HEK293 (cell line): ENCODE measurements at regions not wholly inside any gene's neighbourhood (a gene's known extent, or its start where the extent isn't known, plus 50 kb on each side); places are given as distances from the start of the nearest gene placed in this dataset.

Experiments used
- CTCF ChIA-PET: fragments of 350-600 bp; formaldehyde crosslinking; extraction: SDS; loops from one replicate; lab custom pipeline; 2021; ENCODE audit warnings: antibody characterized with exemption; lab: Yijun Ruan, JAX
- POLR2A ChIA-PET: fragments of 300-600 bp; formaldehyde crosslinking; extraction: SDS; loops from one replicate; lab custom pipeline; 2020; ENCODE audit warnings: antibody characterized with exemption, inconsistent platforms; lab: Yijun Ruan, JAX
- H3K27ac ChIP-seq: fragments of 200-500 bp; sonication (Bioruptor generic); 2 replicates; pipeline ENCODE4 v1.5.1; 2014; ENCODE audit warnings: low read depth, low read length, control low read depth, inconsistent platforms; ENCODE audit errors: extremely low read depth
- H3K36me3 ChIP-seq, 2 experiments: fragments of 200-500 bp in 1 of 2; sonication (Bioruptor generic) in 1 of 2; 1 replicate in 1 of 2; 2 replicates in 1 of 2; pipeline ENCODE4 v1.5.1; 2014 to 2017; ENCODE audit warnings: inconsistent platforms in 2 of 2, low read length in 2 of 2; ENCODE audit not compliant: control insufficient read depth in 2 of 2, insufficient read depth in 1 of 2
- H3K4me1 ChIP-seq: fragments of 200-500 bp; sonication (Bioruptor generic); 2 replicates; pipeline ENCODE4 v1.5.1; 2014; ENCODE audit warnings: mild to moderate bottlenecking, low read length, inconsistent platforms; ENCODE audit not compliant: control insufficient read depth, insufficient read depth
- H3K4me3 ChIP-seq: 2 replicates; pipeline ENCODE4 v1.5.1; 2011; ENCODE audit warnings: low read depth, mild to moderate bottlenecking, control low read depth, low read length, moderate library complexity
- H3K9me3 ChIP-seq: fragments of 200-500 bp; sonication (Bioruptor generic); 2 replicates; pipeline ENCODE4 v1.5.1; 2014; ENCODE audit warnings: low read depth, low read length, inconsistent platforms; ENCODE audit not compliant: control insufficient read depth, insufficient read depth
- GLI2 ChIP-seq: fragments of 450-650 bp; formaldehyde crosslinking; IDR thresholded peaks from 2 replicates; pipeline ENCODE4; 2017; ENCODE audit warnings: missing biosample characterization, missing genetic modification characterization, low read depth, borderline replicate concordance
- GLIS1 ChIP-seq: fragments of 450-650 bp; formaldehyde crosslinking; IDR thresholded peaks from 2 replicates; pipeline ENCODE4 v1.5.1; 2016; ENCODE audit warnings: missing biosample characterization, missing genetic modification characterization
- TRIM28 ChIP-seq: IDR thresholded peaks from 2 replicates; pipeline ENCODE4 v1.6.1; 2011; ENCODE audit warnings: low read length, control low read depth, borderline replicate concordance
- WT1 ChIP-seq: fragments of 450-650 bp; formaldehyde crosslinking; IDR thresholded peaks from 2 replicates; pipeline ENCODE4 v1.5.1; 2016; ENCODE audit warnings: missing biosample characterization, missing genetic modification characterization
- ZNF302 ChIP-seq: fragments of 450-650 bp; formaldehyde crosslinking; IDR thresholded peaks from 2 replicates; pipeline ENCODE4 v1.5.1; 2016; ENCODE audit warnings: missing biosample characterization, missing genetic modification characterization, low read depth
- ZNF335 ChIP-seq: fragments of 450-650 bp; formaldehyde crosslinking; conservative IDR thresholded peaks from 2 replicates; pipeline ENCODE4 v1.5.1; 2016; ENCODE audit warnings: missing biosample characterization, missing genetic modification characterization
- ZNF571 ChIP-seq: fragments of 450-650 bp; formaldehyde crosslinking; IDR thresholded peaks from 2 replicates; pipeline ENCODE4 v1.5.0; 2017; ENCODE audit warnings: missing biosample characterization, missing genetic modification characterization
- ZNF610 ChIP-seq: fragments of 450-650 bp; formaldehyde crosslinking; IDR thresholded peaks from 2 replicates; pipeline ENCODE4 v1.5.1; 2016; ENCODE audit warnings: missing biosample characterization, missing genetic modification characterization, borderline replicate concordance
- ZNF621 ChIP-seq: fragments of 450-650 bp; formaldehyde crosslinking; IDR thresholded peaks from 2 replicates; pipeline ENCODE4 v1.5.1; 2017; ENCODE audit warnings: missing biosample characterization, missing genetic modification characterization
- ZNF624 ChIP-seq: fragments of 450-650 bp; formaldehyde crosslinking; IDR thresholded peaks from 2 replicates; pipeline ENCODE4 v1.5.1; 2017; ENCODE audit warnings: missing biosample characterization, missing genetic modification characterization
- ZNF76 ChIP-seq: fragments of 450-650 bp; formaldehyde crosslinking; IDR thresholded peaks from 2 replicates; pipeline ENCODE4; 2016; ENCODE audit warnings: low read depth, missing biosample characterization, missing genetic modification characterization, borderline replicate concordance
- ZNF837 ChIP-seq: fragments of 450-650 bp; formaldehyde crosslinking; IDR thresholded peaks from 2 replicates; pipeline ENCODE4 v1.5.1; 2016; ENCODE audit warnings: missing biosample characterization, missing genetic modification characterization
- TF ChIP-seq, protein P1 (sequence below): fragments of 450-650 bp; formaldehyde crosslinking; conservative IDR thresholded peaks from 2 replicates; pipeline ENCODE4 v1.5.1; 2016; ENCODE audit warnings: low read depth, missing biosample characterization, missing genetic modification characterization
- TF ChIP-seq, protein P2 (sequence below): fragments of 450-650 bp; formaldehyde crosslinking; IDR thresholded peaks from 2 replicates; pipeline ENCODE4 v1.5.1; 2016; ENCODE audit warnings: missing biosample characterization, missing genetic modification characterization
- TF ChIP-seq, protein P3 (sequence below): fragments of 450-650 bp; formaldehyde crosslinking; IDR thresholded peaks from 2 replicates; pipeline ENCODE4 v1.5.1; 2016; ENCODE audit warnings: missing biosample characterization, missing genetic modification characterization
- TF ChIP-seq, protein P4 (sequence below): fragments of 450-650 bp; formaldehyde crosslinking; IDR thresholded peaks from 2 replicates; pipeline ENCODE4 v1.5.1; 2016; ENCODE audit warnings: missing biosample characterization, missing genetic modification characterization
- TF ChIP-seq, protein P5 (sequence below): fragments of 450-650 bp; formaldehyde crosslinking; IDR thresholded peaks from 2 replicates; pipeline ENCODE4 v1.5.1; 2016; ENCODE audit warnings: missing biosample characterization, missing genetic modification characterization, borderline replicate concordance
- TF ChIP-seq, protein P6 (sequence below): fragments of 450-650 bp; formaldehyde crosslinking; IDR thresholded peaks from 2 replicates; pipeline ENCODE4 v1.5.1; 2016; ENCODE audit warnings: missing biosample characterization, missing genetic modification characterization
- TF ChIP-seq, protein P7 (sequence below): fragments of 450-650 bp; formaldehyde crosslinking; IDR thresholded peaks from 2 replicates; pipeline ENCODE4 v1.5.1; 2017; ENCODE audit warnings: missing biosample characterization, missing genetic modification characterization

DNA sequence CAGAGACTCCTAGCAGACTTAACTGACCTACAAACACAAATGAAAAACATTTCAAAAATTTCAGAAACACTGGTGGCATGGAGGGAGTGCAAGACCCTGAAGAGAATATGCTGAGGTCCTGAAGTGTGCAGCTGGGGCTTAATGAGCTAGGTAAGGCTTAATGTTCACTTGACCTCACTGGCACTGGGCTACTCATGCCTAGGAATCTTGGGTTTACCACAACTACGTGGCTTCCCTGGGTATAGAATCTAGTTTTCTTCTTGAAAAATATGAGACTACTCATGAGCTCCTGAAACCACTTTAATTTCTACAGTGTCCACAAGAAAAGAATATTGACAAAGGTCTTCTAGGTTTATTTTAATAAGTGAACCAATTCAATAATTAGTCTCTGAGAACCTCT is 139.8 kb downstream of the HNMT start (continued):
- TF ChIP-seq, protein P1, sequence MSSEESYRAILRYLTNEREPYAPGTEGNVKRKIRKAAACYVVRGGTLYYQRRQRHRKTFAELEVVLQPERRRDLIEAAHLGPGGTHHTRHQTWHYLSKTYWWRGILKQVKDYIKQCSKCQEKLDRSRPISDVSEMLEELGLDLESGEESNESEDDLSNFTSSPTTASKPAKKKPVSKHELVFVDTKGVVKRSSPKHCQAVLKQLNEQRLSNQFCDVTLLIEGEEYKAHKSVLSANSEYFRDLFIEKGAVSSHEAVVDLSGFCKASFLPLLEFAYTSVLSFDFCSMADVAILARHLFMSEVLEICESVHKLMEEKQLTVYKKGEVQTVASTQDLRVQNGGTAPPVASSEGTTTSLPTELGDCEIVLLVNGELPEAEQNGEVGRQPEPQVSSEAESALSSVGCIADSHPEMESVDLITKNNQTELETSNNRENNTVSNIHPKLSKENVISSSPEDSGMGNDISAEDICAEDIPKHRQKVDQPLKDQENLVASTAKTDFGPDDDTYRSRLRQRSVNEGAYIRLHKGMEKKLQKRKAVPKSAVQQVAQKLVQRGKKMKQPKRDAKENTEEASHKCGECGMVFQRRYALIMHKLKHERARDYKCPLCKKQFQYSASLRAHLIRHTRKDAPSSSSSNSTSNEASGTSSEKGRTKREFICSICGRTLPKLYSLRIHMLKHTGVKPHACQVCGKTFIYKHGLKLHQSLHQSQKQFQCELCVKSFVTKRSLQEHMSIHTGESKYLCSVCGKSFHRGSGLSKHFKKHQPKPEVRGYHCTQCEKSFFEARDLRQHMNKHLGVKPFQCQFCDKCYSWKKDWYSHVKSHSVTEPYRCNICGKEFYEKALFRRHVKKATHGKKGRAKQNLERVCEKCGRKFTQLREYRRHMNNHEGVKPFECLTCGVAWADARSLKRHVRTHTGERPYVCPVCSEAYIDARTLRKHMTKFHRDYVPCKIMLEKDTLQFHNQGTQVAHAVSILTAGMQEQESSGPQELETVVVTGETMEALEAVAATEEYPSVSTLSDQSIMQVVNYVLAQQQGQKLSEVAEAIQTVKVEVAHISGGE (tag by site-specific recombination): no peak
- TF ChIP-seq, protein P2, sequence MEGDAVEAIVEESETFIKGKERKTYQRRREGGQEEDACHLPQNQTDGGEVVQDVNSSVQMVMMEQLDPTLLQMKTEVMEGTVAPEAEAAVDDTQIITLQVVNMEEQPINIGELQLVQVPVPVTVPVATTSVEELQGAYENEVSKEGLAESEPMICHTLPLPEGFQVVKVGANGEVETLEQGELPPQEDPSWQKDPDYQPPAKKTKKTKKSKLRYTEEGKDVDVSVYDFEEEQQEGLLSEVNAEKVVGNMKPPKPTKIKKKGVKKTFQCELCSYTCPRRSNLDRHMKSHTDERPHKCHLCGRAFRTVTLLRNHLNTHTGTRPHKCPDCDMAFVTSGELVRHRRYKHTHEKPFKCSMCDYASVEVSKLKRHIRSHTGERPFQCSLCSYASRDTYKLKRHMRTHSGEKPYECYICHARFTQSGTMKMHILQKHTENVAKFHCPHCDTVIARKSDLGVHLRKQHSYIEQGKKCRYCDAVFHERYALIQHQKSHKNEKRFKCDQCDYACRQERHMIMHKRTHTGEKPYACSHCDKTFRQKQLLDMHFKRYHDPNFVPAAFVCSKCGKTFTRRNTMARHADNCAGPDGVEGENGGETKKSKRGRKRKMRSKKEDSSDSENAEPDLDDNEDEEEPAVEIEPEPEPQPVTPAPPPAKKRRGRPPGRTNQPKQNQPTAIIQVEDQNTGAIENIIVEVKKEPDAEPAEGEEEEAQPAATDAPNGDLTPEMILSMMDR (tag by site-specific recombination): no peak
- TF ChIP-seq ZNF571 (tag by site-specific recombination): no peak
- TF ChIP-seq ZNF837 (tag by site-specific recombination): no peak
- TF ChIP-seq, protein P3, sequence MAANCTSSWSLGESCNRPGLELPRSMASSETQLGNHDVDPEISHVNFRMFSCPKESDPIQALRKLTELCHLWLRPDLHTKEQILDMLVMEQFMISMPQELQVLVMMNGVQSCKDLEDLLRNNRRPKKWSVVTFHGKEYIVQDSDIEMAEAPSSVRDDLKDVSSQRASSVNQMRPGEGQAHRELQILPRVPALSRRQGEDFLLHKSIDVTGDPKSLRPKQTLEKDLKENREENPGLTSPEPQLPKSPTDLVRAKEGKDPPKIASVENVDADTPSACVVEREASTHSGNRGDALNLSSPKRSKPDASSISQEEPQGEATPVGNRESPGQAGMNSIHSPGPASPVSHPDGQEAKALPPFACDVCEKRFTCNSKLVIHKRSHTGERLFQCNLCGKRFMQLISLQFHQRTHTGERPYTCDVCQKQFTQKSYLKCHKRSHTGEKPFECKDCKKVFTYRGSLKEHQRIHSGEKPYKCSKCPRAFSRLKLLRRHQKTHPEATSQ: no peak
- TF ChIP-seq ZNF76 (tag by site-specific recombination): no peak
- TF ChIP-seq ZNF610 (tag by site-specific recombination): no peak
- TF ChIP-seq WT1: no peak
- no peak for TF ChIP-seq TRIM28
- no peak for TF ChIP-seq ZNF621 (tag by site-specific recombination)

DNA sequence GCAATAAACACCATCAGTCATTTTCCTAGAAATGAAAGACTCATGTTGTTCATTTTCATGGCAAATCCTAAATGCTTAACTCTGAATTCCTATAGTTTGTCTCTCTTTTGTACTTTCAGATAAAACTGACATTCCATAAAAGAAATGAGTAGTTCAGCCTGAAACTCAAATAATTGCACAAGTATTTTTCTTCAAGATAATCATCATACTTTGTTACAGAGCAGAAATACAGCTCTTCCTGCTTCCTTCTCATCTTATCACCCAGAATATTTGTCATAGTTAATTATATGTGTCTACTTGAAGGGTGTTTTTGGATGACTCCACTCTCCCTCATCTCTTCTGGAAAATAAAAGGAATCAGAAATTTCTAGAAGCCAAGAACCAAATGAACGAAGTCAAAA is 141.1 kb downstream of the HNMT start:
- H3K4me3 ChIP-seq: no peak overlapping the region
- CTCF ChIA-PET: interaction anchor here (1.2 kb wide), 1 partner anchor 157 kb away, joined by 4 read pairs; no protein-coding TSS in a partner anchor
- no peaks in the 10 kb centered on the region for H3K4me1 ChIP-seq
- H3K36me3 ChIP-seq: no peaks in the 10 kb centered on the region
- no peak overlapping the region for H3K27ac ChIP-seq
- POLR2A ChIA-PET: no interaction called here
- no peaks in the 10 kb centered on the region for H3K9me3 ChIP-seq
- TF ChIP-seq, protein P4, sequence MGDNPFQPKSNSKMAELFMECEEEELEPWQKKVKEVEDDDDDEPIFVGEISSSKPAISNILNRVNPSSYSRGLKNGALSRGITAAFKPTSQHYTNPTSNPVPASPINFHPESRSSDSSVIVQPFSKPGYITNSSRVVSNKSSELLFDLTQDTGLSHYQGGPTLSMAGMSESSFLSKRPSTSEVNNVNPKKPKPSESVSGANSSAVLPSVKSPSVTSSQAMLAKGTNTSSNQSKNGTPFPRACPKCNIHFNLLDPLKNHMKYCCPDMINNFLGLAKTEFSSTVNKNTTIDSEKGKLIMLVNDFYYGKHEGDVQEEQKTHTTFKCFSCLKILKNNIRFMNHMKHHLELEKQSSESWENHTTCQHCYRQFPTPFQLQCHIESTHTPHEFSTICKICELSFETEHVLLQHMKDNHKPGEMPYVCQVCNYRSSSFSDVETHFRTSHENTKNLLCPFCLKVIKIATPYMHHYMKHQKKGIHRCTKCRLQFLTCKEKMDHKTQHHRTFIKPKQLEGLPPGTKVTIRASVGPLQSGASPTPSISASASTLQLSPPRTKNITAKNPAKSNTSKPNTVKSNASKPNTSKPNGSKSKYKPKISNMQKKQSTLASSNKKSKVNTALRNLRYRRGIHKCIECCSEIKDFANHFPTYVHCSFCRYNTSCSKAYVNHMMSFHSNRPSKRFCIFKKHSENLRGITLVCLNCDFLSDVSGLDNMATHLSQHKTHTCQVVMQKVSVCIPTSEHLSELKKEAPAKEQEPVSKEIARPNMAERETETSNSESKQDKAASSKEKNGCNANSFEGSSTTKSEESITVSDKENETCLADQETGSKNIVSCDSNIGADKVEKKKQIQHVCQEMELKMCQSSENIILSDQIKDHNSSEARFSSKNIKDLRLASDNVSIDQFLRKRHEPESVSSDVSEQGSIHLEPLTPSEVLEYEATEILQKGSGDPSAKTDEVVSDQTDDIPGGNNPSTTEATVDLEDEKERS (tag by site-specific recombination): no peak
- TF ChIP-seq, protein P5, sequence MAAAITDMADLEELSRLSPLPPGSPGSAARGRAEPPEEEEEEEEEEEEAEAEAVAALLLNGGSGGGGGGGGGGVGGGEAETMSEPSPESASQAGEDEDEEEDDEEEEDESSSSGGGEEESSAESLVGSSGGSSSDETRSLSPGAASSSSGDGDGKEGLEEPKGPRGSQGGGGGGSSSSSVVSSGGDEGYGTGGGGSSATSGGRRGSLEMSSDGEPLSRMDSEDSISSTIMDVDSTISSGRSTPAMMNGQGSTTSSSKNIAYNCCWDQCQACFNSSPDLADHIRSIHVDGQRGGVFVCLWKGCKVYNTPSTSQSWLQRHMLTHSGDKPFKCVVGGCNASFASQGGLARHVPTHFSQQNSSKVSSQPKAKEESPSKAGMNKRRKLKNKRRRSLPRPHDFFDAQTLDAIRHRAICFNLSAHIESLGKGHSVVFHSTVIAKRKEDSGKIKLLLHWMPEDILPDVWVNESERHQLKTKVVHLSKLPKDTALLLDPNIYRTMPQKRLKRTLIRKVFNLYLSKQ: no peak
- no peak for TF ChIP-seq ZNF335 (tag by site-specific recombination)
- no peak for TF ChIP-seq GLIS1 (tag by site-specific recombination)
- no peak for TF ChIP-seq ZNF302 (tag by site-specific recombination)
- no peak for TF ChIP-seq GLI2 (tag by site-specific recombination)
- TF ChIP-seq, protein P6, sequence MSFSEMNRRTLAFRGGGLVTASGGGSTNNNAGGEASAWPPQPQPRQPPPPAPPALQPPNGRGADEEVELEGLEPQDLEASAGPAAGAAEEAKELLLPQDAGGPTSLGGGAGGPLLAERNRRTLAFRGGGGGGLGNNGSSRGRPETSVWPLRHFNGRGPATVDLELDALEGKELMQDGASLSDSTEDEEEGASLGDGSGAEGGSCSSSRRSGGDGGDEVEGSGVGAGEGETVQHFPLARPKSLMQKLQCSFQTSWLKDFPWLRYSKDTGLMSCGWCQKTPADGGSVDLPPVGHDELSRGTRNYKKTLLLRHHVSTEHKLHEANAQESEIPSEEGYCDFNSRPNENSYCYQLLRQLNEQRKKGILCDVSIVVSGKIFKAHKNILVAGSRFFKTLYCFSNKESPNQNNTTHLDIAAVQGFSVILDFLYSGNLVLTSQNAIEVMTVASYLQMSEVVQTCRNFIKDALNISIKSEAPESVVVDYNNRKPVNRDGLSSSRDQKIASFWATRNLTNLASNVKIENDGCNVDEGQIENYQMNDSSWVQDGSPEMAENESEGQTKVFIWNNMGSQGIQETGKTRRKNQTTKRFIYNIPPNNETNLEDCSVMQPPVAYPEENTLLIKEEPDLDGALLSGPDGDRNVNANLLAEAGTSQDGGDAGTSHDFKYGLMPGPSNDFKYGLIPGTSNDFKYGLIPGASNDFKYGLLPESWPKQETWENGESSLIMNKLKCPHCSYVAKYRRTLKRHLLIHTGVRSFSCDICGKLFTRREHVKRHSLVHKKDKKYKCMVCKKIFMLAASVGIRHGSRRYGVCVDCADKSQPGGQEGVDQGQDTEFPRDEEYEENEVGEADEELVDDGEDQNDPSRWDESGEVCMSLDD (tag by site-specific recombination): no peak
- no peak for TF ChIP-seq ZNF624 (tag by site-specific recombination)
- TF ChIP-seq, protein P7, sequence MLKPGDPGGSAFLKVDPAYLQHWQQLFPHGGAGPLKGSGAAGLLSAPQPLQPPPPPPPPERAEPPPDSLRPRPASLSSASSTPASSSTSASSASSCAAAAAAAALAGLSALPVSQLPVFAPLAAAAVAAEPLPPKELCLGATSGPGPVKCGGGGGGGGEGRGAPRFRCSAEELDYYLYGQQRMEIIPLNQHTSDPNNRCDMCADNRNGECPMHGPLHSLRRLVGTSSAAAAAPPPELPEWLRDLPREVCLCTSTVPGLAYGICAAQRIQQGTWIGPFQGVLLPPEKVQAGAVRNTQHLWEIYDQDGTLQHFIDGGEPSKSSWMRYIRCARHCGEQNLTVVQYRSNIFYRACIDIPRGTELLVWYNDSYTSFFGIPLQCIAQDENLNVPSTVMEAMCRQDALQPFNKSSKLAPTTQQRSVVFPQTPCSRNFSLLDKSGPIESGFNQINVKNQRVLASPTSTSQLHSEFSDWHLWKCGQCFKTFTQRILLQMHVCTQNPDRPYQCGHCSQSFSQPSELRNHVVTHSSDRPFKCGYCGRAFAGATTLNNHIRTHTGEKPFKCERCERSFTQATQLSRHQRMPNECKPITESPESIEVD: no peak
